ENCODE measurements at regions not wholly inside any gene's neighbourhood (a gene's known extent, or its start where the extent isn't known, plus 50 kb on each side); places are given as distances from the start of the nearest gene placed in this dataset.

DNA sequence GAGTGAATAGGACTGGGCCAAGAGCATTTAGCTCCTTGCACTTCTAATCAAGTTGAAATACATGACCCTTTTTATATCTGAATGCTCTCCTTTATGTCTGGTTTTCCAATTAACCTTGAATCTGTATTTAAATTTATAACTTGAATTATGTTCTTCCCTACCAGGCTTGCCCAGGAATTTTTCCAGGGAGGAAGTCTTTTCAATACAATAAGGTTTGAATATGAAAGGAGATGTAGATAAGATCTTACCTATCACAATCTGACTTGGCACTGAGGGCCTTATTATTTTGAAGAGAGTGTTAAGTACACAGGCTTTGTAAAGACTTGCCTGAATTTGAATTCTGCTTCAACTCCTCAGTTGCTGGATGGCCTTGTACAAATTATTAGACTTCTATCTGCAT is 555.7 kb downstream of the PCDH7 start:
- no peak for DNase-seq
- in situ Hi-C loops (cut with MboI; ENCODE audit: low pct_unique_long_range_greater_than_20kb, low sequenced_read_pairs), result no loop called here

GRCh38 chr4:31283679-31284078 is 563.5 kb downstream of the PCDH7 start:
- in situ Hi-C loops (cut with MboI; ENCODE audit: low pct_unique_long_range_greater_than_20kb, low sequenced_read_pairs), result no loop called here

DNA sequence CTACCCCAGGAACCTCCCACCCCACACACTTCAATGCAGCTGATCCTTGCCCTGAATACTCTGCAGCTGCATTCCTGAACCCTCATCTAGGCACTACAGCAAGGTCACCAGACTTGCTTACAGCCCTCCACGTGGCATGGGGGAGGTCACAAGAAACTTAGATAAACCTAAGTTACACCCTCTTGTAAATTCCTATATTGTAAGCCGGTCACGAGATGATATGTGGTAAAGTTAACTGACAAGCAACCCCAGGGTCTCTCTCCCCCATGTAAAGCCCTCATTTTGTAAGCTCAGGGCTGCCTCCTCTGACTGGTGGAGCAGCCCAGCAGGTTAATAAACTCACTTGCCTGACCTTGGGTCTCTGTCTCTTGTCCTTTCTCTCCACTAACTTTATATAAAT is 570.7 kb downstream of the PCDH7 start:
- DNase-seq, result no peak

More at GRCh38 chr4:31283679-31284078, 563.5 kb downstream of the PCDH7 start:
- DNase-seq, result no peak

DNA sequence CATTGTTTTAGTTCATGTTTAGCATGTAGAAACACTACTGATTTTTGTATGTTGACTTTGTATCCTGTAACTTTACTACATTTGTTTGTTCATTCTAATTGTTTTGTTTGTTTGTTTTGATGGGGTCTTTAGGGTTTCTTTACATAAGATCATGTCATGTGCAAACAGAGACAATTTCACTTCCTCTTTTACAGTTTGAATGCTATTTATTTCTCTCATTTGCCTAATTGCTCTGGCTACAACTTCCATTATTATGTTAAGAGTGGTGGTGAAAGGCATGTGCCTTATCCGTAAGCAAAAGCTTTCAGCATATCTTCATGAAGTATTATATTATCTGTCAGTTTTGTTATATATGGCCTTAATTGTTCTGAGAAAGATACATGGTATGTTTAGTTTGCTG is 571.1 kb downstream of the PCDH7 start:
- no peak for DNase-seq

More for the DNA sequence above, 570.7 kb downstream of the PCDH7 start:
- in situ Hi-C loops (cut with MboI; ENCODE audit: low pct_unique_long_range_greater_than_20kb, low sequenced_read_pairs), result no loop called here

GRCh38 chr4:31294655-31295480 is 574.7 kb downstream of the PCDH7 start:
- DNase-seq, result no peak
- in situ Hi-C loops (cut with MboI; ENCODE audit: low pct_unique_long_range_greater_than_20kb, low sequenced_read_pairs), result no loop called here

More for the DNA sequence above, 571.1 kb downstream of the PCDH7 start:
- in situ Hi-C loops (cut with MboI; ENCODE audit: low pct_unique_long_range_greater_than_20kb, low sequenced_read_pairs), result no loop called here

- DNase-seq, result no peak
- in situ Hi-C loops (cut with MboI; ENCODE audit: low pct_unique_long_range_greater_than_20kb, low sequenced_read_pairs), result no loop called here
Observed at GRCh38 chr4:31298737-31299136, 578.6 kb downstream of the PCDH7 start.

DNA sequence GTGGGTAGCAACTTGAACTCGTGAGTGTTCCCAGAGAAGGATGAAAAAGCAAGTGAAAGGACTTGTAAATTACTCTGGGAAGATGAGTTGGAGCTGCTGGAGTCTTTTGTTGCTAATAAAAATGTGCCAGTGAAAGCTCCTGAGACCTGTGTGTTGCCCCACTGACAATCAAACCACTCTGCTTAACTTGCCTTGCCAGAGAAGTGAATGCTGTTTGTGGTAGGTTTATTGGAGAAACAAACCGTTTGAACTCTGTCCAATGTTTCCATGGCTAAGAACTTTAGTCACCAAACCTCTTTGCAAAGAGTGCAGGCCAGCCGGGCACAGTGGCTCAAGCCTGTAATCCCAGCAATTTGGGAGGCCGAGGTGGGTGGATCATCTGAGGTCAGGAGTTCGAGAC is 586.9 kb downstream of the PCDH7 start:
- in situ Hi-C loops (cut with MboI; ENCODE audit: low pct_unique_long_range_greater_than_20kb, low sequenced_read_pairs), result no loop called here
- no peak for DNase-seq

DNA sequence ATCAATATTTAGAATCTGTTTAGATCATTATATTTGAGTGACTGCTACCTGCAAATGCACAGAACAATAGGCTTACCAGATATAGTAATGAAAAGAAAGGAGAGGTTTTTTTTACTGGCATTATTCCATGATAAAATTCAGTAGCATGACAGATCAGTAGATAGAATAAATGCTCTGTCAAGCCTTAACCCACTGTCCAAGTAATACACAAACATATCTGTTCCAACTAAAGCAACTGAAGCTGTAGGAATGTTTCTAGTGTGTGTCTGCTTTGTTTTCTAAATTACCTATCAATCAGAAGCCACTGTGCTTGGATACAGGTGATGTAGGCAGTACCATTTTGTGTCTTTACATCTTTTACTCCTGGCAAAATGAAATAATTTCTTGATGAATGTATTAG is 604.6 kb downstream of the PCDH7 start:
- in situ Hi-C loops (cut with MboI; ENCODE audit: low pct_unique_long_range_greater_than_20kb, low sequenced_read_pairs), result no loop called here
- DNase-seq, result no peak

- no peak for DNase-seq
- in situ Hi-C loops (cut with MboI; ENCODE audit: low pct_unique_long_range_greater_than_20kb, low sequenced_read_pairs), result no loop called here
Observed at GRCh38 chr4:31325300-31325699, 605.1 kb downstream of the PCDH7 start.

DNA sequence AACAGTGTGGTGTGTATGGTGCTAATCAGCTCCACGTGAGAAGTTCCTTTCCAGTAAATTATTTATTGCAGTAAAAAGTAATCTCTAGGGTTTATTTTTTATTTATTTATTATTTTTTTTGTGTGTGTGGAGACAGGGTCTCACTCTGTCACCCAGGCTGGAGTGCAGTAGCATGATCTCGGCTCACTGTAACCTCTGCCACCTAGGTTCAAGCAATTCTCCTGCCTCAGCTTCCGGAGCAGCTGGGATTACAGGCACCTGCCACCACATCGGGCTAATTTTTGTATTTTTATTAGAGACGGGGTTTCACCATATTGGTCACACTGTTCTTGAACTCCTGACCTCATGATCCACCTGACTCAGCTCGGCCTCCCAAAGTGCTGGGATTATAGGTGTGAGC is 606.9 kb downstream of the PCDH7 start:
- no peak for DNase-seq
- in situ Hi-C loops (cut with MboI; ENCODE audit: low pct_unique_long_range_greater_than_20kb, low sequenced_read_pairs), result no loop called here

DNA sequence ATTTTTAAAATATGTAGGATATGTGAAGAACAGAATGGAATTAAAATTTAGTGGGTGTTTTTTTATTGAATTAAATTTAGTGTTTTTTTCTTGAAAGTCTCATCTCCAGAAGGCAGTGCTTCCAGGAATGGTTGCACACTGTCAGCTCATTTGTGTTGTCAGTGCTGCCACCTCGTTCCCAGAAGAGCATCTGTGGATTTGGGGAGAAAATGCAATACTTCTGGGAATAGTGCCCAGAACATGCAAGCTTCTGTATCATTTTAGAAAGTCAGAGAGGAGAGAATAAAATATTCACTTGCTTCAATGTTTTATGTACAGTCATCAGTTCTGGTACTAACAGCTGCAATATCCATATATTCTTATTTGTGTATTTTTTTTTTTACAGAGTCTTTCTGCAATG is 608.8 kb downstream of the PCDH7 start:
- in situ Hi-C loops (cut with MboI; ENCODE audit: low pct_unique_long_range_greater_than_20kb, low sequenced_read_pairs), result no loop called here
- DNase-seq, result no peak

DNA sequence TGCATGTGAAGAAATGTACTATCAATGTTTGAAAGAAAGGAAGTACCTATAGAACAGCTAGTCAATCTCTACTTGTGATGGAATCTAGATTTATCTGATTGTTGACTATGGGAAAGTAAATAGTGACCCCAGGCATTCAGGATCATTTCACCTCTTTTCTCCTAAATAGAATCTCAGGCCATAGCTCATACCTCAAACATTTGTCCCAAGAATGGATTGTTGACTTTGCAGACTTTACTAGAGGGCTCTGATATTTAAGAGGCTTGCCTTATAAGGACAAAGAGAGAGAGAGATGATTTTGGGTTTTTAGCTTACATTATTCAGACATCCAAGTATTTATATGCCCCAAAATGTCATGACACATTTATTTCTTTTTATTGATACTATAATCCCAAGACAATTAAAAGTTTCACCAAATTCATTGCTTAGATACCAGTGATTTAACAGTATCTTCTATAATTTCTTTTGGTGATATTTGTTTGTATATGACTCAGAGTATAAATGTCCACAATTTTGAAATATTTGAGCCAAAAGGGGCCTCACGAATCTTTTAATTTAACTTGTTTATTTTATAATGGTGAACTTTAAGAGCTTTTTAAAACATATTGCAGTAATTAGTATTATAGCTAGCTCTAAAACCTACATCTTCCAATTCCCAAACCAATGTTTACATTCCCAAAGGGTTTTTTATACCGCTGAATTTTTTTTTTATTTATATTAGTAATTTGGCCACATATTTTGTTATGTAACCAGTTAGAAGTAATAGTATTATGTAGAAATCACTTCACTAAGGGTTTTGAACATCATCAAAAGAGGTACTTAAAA is 614.1 kb downstream of the PCDH7 start:
- DNase-seq, result no peak
- in situ Hi-C loops (cut with MboI; ENCODE audit: low pct_unique_long_range_greater_than_20kb, low sequenced_read_pairs), result no loop called here

DNA sequence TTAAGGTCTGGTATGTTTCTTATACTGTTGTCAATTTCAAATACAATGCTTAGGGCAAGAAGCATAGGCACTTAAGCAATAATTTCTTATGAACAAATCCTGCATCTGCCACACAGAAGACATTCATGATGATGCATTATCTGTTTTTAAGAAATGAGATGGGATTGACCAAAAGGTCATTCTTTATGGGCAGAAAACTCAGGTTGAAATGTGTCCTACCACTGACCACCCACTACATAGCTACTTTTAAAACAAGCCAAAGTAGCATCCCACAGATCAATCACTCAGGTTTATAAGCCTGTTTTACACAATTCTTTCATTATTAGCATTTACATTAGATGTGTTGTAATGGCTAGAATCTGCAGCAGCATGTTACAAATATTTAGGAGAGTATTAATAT is 617.8 kb downstream of the PCDH7 start:
- in situ Hi-C loops (cut with MboI; ENCODE audit: low pct_unique_long_range_greater_than_20kb, low sequenced_read_pairs), result no loop called here
- DNase-seq, result no peak

DNA sequence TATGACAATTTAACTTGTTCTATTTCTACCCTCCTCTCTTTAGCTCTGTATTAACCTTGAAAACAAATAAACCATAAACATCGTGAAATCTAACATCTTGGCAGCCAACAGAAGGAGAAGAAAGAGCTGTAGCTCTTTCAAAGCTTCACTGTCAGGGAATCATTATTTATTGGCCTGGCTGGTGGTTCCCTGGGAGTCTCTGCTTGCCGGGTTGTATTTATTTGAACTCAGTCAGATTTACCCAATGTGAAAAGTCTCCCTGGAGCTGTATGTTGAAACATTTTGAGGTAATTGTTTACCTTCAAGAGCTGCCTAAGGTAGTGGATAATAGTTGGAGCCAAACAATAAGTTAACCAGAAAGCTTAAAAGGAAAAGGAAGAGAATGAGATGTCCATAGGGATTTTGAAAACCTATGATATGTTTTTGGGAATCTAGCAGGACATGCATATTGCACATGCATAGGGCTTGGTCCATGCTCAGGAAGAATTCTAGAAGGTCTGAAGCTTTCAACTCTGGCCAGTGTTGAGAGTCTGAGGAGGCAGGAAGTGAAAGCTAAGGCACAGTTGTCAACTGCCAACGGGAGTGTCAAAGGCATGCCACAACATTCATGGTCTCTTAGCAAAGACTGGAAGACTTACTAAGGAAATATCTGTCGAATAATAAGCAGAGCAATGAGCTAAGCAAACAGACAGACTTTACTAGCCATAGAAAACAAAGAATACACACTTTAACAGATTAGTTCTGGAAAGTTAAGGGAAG is 621.6 kb downstream of the PCDH7 start:
- in situ Hi-C loops (cut with MboI; ENCODE audit: low pct_unique_long_range_greater_than_20kb, low sequenced_read_pairs), result no loop called here

GRCh38 chr4:31343061-31343460 is 622.9 kb downstream of the PCDH7 start:
- in situ Hi-C loops (cut with MboI; ENCODE audit: low pct_unique_long_range_greater_than_20kb, low sequenced_read_pairs), result no loop called here
- no peak for DNase-seq

More for the DNA sequence above, 621.6 kb downstream of the PCDH7 start:
- DNase-seq, result no peak

DNA sequence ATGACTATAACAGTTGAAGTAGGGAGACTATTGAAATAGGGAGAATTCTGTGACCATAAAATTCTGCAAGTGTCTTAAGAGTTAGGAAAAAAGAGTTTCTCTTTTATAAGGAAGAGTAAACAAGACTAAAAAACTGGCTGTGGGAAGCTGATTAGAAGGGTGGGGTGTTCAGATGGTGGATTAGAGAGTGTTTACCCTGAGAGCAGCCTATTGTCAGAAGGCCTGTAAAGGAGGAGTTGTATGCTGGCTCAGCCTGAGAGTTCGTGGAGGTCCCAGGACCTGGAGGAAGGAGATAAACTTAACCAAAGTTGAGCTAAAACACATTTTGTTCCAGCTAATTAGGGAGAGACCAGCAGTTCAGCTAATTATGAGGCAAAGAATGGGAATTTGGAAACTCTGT is 629.7 kb downstream of the PCDH7 start:
- no peak for DNase-seq

GRCh38 chr4:31351695-31352094 is 631.5 kb downstream of the PCDH7 start:
- DNase-seq, result no peak
- in situ Hi-C loops (cut with MboI; ENCODE audit: low pct_unique_long_range_greater_than_20kb, low sequenced_read_pairs), result no loop called here

More for the DNA sequence above, 629.7 kb downstream of the PCDH7 start:
- in situ Hi-C loops (cut with MboI; ENCODE audit: low pct_unique_long_range_greater_than_20kb, low sequenced_read_pairs), result no loop called here

- in situ Hi-C loops (cut with MboI; ENCODE audit: low pct_unique_long_range_greater_than_20kb, low sequenced_read_pairs), result no loop called here
- no peak for DNase-seq
Observed at GRCh38 chr4:31356839-31357238, 636.7 kb downstream of the PCDH7 start.

DNA sequence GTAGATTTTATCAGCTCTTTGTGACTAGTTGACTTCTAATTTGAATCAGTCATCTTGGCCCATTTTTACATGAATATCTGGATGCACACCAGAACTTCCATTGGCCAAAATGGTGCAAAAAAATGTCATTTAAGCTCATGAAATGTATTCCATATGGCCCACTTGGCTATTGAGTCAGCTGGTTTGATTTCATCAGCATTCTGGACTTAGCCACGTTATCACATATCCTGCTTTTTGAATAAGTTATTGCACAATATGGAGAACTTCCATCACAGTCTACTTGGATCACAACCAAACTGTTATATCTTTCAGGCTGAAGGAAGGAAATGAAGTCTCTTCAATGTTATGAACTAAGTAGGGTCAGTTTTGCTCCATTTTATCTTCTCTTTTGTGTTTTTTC is 640.6 kb downstream of the PCDH7 start:
- DNase-seq, result no peak
- in situ Hi-C loops (cut with MboI; ENCODE audit: low pct_unique_long_range_greater_than_20kb, low sequenced_read_pairs), result no loop called here

DNA sequence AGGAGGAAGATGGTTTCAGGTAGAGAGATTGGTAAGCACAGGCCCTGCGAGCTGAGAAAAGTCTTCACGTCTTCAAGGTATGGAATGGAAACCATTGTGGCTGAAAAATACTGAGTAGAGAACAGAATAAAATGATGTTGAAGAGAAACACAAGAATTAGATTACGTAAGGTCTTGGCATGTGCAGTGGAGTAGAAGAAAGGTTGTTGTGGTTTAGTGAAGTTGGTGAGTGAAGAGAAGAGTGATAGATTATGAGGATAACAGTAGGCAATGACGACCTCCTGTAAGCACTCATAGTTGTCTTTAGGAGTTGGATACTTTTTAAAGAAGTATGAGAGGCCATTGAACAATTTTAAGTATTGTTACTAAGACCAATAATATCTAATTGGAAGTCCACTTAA is 642.6 kb downstream of the PCDH7 start:
- DNase-seq, result no peak
- in situ Hi-C loops (cut with MboI; ENCODE audit: low pct_unique_long_range_greater_than_20kb, low sequenced_read_pairs), result no loop called here
